H1 (cell line): ENCODE measurements at regions not wholly inside any gene's neighbourhood (a gene's known extent, or its start where the extent isn't known, plus 50 kb on each side); places are given as distances from the start of the nearest gene placed in this dataset.

ENCODE experiments used
- CTCF ChIA-PET: fragments of 300-600 bp; sonication (Branson Sonifier 250); formaldehyde crosslinking; loops from one replicate; lab custom pipeline; 2021; ENCODE audit not compliant: partially characterized antibody; lab: Charles Lee
- POLR2A ChIA-PET: fragments of 300-600 bp; sonication (Branson Sonifier 250); formaldehyde crosslinking; loops from one replicate; lab custom pipeline; 2021; ENCODE audit warnings: inconsistent platforms; ENCODE audit not compliant: partially characterized antibody; lab: Charles Lee
- DNase-seq, 2 experiments: peaks; one replicate each; pipeline versions ENCODE4 v3.0.0 to v3.0.0-alpha.2; 2010 to 2022; ENCODE audit warnings: low spot score in 2 of 2, low read depth in 1 of 2, mixed read lengths in 1 of 2
- FAIRE-seq: peaks from 2 replicates; lab custom pipeline; 2011; peaks lifted over from hg19 to GRCh38; lab: Jason Lieb, UNC
- H2AFZ ChIP-seq: 2 replicates; pipeline ENCODE4 v1.8.1; 2012; ENCODE audit warnings: low read length, inconsistent platforms
- H2AK5ac ChIP-seq: 2 replicates; pipeline ENCODE4 v1.6.1; 2013; ENCODE audit warnings: low read depth, low read length
- H2BK120ac ChIP-seq: replicated peaks from 2 replicates; pipeline ENCODE3; 2013; ENCODE audit warnings: low read depth, low read length, inconsistent platforms
- H2BK12ac ChIP-seq: 2 replicates; pipeline ENCODE4 v1.6.1; 2013; ENCODE audit warnings: low read depth, low read length
- H2BK15ac ChIP-seq: 2 replicates; pipeline ENCODE4 v1.6.1; 2013; ENCODE audit warnings: low read length
- H2BK20ac ChIP-seq: 2 replicates; pipeline ENCODE4 v1.6.1; 2013; ENCODE audit warnings: low read length
- H2BK5ac ChIP-seq: 2 replicates; pipeline ENCODE4 v1.6.1; 2013; ENCODE audit warnings: low read depth, low read length
- H3K14ac ChIP-seq: 2 replicates; pipeline ENCODE4 v1.6.1; 2013; ENCODE audit warnings: inconsistent platforms; ENCODE audit not compliant: insufficient read length
- H3K18ac ChIP-seq: 2 replicates; pipeline ENCODE4 v1.6.1; 2013; ENCODE audit warnings: low read length; ENCODE audit errors: extremely low read depth
- H3K23ac ChIP-seq: 2 replicates; pipeline ENCODE4 v1.6.1; 2013; ENCODE audit warnings: inconsistent platforms; ENCODE audit not compliant: insufficient read length
- H3K23me2 ChIP-seq: 2 replicates; pipeline ENCODE4 v1.6.1; 2013; ENCODE audit warnings: low read depth, low read length
- H3K27ac ChIP-seq: 2 replicates; pipeline ENCODE4 v1.6.1; 2011; ENCODE audit warnings: low read depth, low read length, inconsistent platforms
- H3K27me3 ChIP-seq, 4 experiments: replicated peaks in 1 of 4; 1 replicate in 1 of 4; 2 replicates in 3 of 4; pipeline versions ENCODE4 v1.6.1 to v1.8.1; 2011 to 2013; ENCODE audit warnings: low read length in 3 of 4, mild to moderate bottlenecking in 3 of 4, inconsistent platforms in 2 of 4, mixed read lengths in 2 of 4, moderate library complexity in 1 of 4; ENCODE audit not compliant: control insufficient read depth in 3 of 4, insufficient read depth in 3 of 4; ENCODE audit errors: extremely low read depth in 1 of 4
- H3K36me3 ChIP-seq, 4 experiments: 2 replicates each; pipeline versions ENCODE4 v1.6.1 to v1.8.1; 2011 to 2013; ENCODE audit warnings: mild to moderate bottlenecking in 4 of 4, low read length in 3 of 4, moderate library complexity in 2 of 4, control low read depth in 1 of 4, inconsistent platforms in 1 of 4; ENCODE audit not compliant: insufficient read depth in 4 of 4, control insufficient read depth in 2 of 4
- H3K4ac ChIP-seq: replicated peaks from 2 replicates; pipeline ENCODE3; 2013; ENCODE audit warnings: low read length, low read depth, mixed read lengths, inconsistent platforms; ENCODE audit not compliant: insufficient read length
- H3K4me1 ChIP-seq, 4 experiments: replicated peaks in 1 of 4; 1 replicate in 1 of 4; 2 replicates in 3 of 4; pipeline versions ENCODE4 v1.6.1 to v1.8.1; 2011 to 2013; ENCODE audit warnings: low read length in 3 of 4, inconsistent platforms in 2 of 4, mixed read lengths in 1 of 4; ENCODE audit not compliant: insufficient read depth in 4 of 4, control insufficient read depth in 3 of 4
- H3K4me2 ChIP-seq, 2 experiments: 2 replicates each; pipeline versions ENCODE4 v1.6.1 to v1.8.1; 2011 to 2013; ENCODE audit warnings: low read depth in 2 of 2, low read length in 2 of 2, control low read depth in 1 of 2, inconsistent platforms in 1 of 2, mild to moderate bottlenecking in 1 of 2; ENCODE audit not compliant: insufficient read depth in 1 of 2
- H3K4me3 ChIP-seq, 4 experiments: fragments of 200-600, 300-600 bp in 1 of 4; sonication (generic), shearing (Covaris generic), sonication (Bioruptor Twin) in 1 of 4; 2 replicates each; pipeline versions ENCODE4 v1.5.1 to v1.8.1; 2011 to 2016; ENCODE audit warnings: low read length in 4 of 4, low read depth in 3 of 4, control low read depth in 2 of 4, inconsistent platforms in 2 of 4, mild to moderate bottlenecking in 2 of 4, mixed read lengths in 1 of 4, moderate library complexity in 1 of 4; ENCODE audit not compliant: insufficient read depth in 2 of 4; ENCODE audit errors: extremely low read depth in 1 of 4
- H3K56ac ChIP-seq: replicated peaks from 2 replicates; pipeline ENCODE3; 2013; ENCODE audit warnings: low read depth, mild to moderate bottlenecking, mixed read lengths, low read length, inconsistent platforms; ENCODE audit not compliant: insufficient read length
- H3K79me1 ChIP-seq: 2 replicates; pipeline ENCODE4 v1.6.1; 2013; ENCODE audit warnings: low read depth, low read length, control low read depth
- H3K79me2 ChIP-seq, 2 experiments: 2 replicates each; pipeline versions ENCODE4 v1.6.1 to v1.8.1; 2012 to 2013; ENCODE audit warnings: low read length in 2 of 2, mild to moderate bottlenecking in 2 of 2, inconsistent platforms in 1 of 2; ENCODE audit not compliant: insufficient read depth in 2 of 2, control insufficient read depth in 1 of 2
- H3K9ac ChIP-seq, 4 experiments: replicated peaks in 1 of 4; 1 replicate in 1 of 4; 2 replicates in 3 of 4; pipeline versions ENCODE4 v1.6.1 to v1.8.1; 2011 to 2013; ENCODE audit warnings: low read depth in 3 of 4, low read length in 3 of 4, control low read depth in 2 of 4, mild to moderate bottlenecking in 2 of 4, moderate library complexity in 2 of 4, inconsistent platforms in 1 of 4; ENCODE audit errors: extremely low read depth in 1 of 4
- H3K9me3 ChIP-seq, 2 experiments: 2 replicates each; pipeline versions ENCODE4 v1.6.1 to v1.8.1; 2012 to 2013; ENCODE audit warnings: mild to moderate bottlenecking in 2 of 2, moderate library complexity in 2 of 2, control low read depth in 1 of 2, inconsistent platforms in 1 of 2, low read depth in 1 of 2, low read length in 1 of 2, mixed read lengths in 1 of 2; ENCODE audit not compliant: insufficient read depth in 2 of 2
- H4K20me1 ChIP-seq, 2 experiments: replicated peaks in 1 of 2; 2 replicates each; pipeline versions ENCODE3 to v1.8.1; 2011 to 2013; ENCODE audit warnings: inconsistent platforms in 2 of 2, low read length in 2 of 2, mild to moderate bottlenecking in 1 of 2; ENCODE audit not compliant: insufficient read depth in 2 of 2, control insufficient read depth in 1 of 2
- H4K5ac ChIP-seq: 2 replicates; pipeline ENCODE4 v1.6.1; 2013; ENCODE audit warnings: low read length, low read depth, mixed read lengths, inconsistent platforms; ENCODE audit not compliant: insufficient read length
- H4K8ac ChIP-seq: 2 replicates; pipeline ENCODE4 v1.8.0; 2013; ENCODE audit warnings: mild to moderate bottlenecking, moderate library complexity, low read length, inconsistent platforms; ENCODE audit not compliant: insufficient read depth; ENCODE audit errors: extremely low read depth
- H4K91ac ChIP-seq: replicated peaks from 2 replicates; pipeline ENCODE3; 2013; ENCODE audit warnings: low read length, mixed read lengths, inconsistent platforms; ENCODE audit not compliant: insufficient read length
- CREB1 ChIP-seq: IDR thresholded peaks from 2 replicates; pipeline ENCODE4 v1.6.1; 2012; ENCODE audit warnings: inconsistent platforms
- EZH2 ChIP-seq: fragments of 200-600 bp; sonication (generic); IDR thresholded peaks from 2 replicates; pipeline ENCODE4 v1.7.1; 2012; ENCODE audit warnings: low read depth, mild to moderate bottlenecking, moderate library complexity, low read length, inconsistent platforms; ENCODE audit not compliant: severe bottlenecking
- WGBS, 2 experiments: shearing (Covaris generic) in 1 of 2; methylation state at CpG; one replicate each; pipeline versions ENCODE4 v1.1.6 to v1.1.7; 2013 to 2015; ENCODE audit warnings: low lambda C conversion rate in 2 of 2, mixed read lengths in 2 of 2, inconsistent platforms in 1 of 2, low coverage in 1 of 2, missing lambda C conversion rate in 1 of 2; ENCODE audit not compliant: insufficient replicate concordance in 2 of 2, insufficient coverage in 1 of 2, insufficient read length in 1 of 2; ENCODE audit errors: extremely low coverage in 1 of 2, missing lambda C conversion rate in 1 of 2; 5-methylcytosine and 5-hydroxymethylcytosine counted together

- no peak overlapping the region for H3K23ac ChIP-seq
- H2BK15ac ChIP-seq: no peak overlapping the region
- H3K4me1 ChIP-seq: no peaks in the 10 kb centered on the region; a peak in 1 of 7 replicates
- H4K5ac ChIP-seq: no peak overlapping the region
- H3K4me2 ChIP-seq: no peak overlapping the region
- no peaks in the 10 kb centered on the region for H3K36me3 ChIP-seq
- 85% methylated on average over 7 of the region's 7 CpGs; no CpG with 5 or more reads in 1 of the 2 experiments for WGBS, 2 experiments
- H2BK5ac ChIP-seq: no peak overlapping the region
- CTCF ChIA-PET: interaction anchor here (0.7 to 1.7 kb wide), 4 partner anchors 8 to 202 kb away, joined by 4 to 7 read pairs (median 5); no protein-coding TSS in a partner anchor
- no peaks in the 10 kb centered on the region for H3K27me3 ChIP-seq
- no peak overlapping the region for H3K27ac ChIP-seq
- POLR2A ChIA-PET: no interaction called here
- H3K56ac ChIP-seq: no peak overlapping the region
- no peak overlapping the region for H4K8ac ChIP-seq
- H3K79me1 ChIP-seq: no peaks in the 10 kb centered on the region
- H2BK20ac ChIP-seq: no peak overlapping the region
- no peak overlapping the region for H3K4ac ChIP-seq
- H3K18ac ChIP-seq: no peak overlapping the region
- no peaks in the 10 kb centered on the region for H3K79me2 ChIP-seq
- no peaks in the 10 kb centered on the region for H4K20me1 ChIP-seq
- no peaks in the 10 kb centered on the region for H3K23me2 ChIP-seq
- H3K14ac ChIP-seq: no peak overlapping the region
- peaks cover under 1 to 4% of the 10 kb centered on the region in 2 experiments; a peak in 2 of 4 replicates for H3K9me3 ChIP-seq
- H3K9ac ChIP-seq: no peak overlapping the region
- DNase-seq: no peak
- no peak overlapping the region for H2AFZ ChIP-seq
- H2AK5ac ChIP-seq: no peak overlapping the region
- no peak overlapping the region for H4K91ac ChIP-seq
- TF ChIP-seq EZH2 (no peak), CREB1 (no peak)
- no peak overlapping the region for H2BK120ac ChIP-seq
- no peak overlapping the region for H2BK12ac ChIP-seq
- FAIRE-seq: no peak
- H3K4me3 ChIP-seq: no peak overlapping the region
These were observed 58.9 kb upstream of the GJB6 start for GRCh38 chr13:20291037-20291436.
